ENCODE measurements at regions not wholly inside any gene's neighbourhood (a gene's known extent, or its start where the extent isn't known, plus 50 kb on each side); places are given as distances from the start of the nearest gene placed in this dataset.

DNA sequence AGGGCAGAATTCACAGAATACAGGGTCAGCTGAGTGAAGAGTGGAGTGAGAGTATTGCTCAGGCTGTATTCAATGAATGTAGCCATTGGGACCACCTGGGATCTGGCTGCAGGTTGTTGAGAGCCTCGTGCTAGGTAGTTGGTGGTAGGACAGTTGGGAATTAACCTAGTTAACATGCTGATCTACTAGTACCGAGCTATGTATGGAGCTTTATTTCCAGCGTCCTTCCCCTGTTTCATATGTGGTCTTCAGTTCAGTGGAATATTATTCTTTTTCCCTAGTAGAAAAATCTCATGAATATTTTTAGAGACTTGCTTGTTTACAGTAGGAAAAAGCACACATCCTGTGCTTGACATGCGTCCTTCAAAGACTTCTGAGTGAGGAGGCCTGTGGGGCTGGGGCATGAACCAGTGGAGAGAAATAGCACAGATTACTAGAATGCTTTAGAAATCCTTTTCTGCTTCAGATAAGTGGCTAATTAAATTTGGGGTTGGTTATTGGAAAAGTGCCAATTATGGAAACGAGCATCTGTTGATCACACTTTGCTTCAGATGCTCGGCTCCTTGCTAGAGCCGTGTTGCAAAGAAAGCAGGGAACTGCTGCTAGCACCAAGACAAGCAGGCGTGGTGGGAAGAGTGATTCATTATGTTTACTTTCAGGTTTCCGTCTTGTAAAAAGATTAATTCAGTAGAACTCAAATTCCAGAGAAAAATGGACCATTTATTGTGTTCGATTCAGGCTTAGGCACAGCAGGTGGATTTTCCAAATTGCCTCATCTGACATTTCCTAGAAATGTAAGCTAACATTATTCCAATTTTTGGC lies 53.6 kb downstream of the ARF6 start:
- ATAC-seq (ENCODE audit: low read depth) (no peak), DNase-seq (no peak)
- intact Hi-C loops (cut with micrococcal nuclease), result no loop called here
- Mint-ChIP-seq H3K4me1 (peaks cover 36% of the 10 kb centered on the region), H3K27me3 (no peaks in the 10 kb centered on the region), H3K4me3 (no peak overlapping the region), H3K36me3 (ENCODE audit: low read depth) (peaks cover 2% of the 10 kb centered on the region), H3K9me3 (peaks cover 2% of the 10 kb centered on the region), H3K27ac (no peak overlapping the region)
- ChIA-PET POLR2A (interaction anchor here (0.9 to 1.6 kb wide), 7 partner anchors 8 to 115 kb away, joined by 3 to 10 read pairs (median 3); partner anchors contain the start of gene ARF6), CTCF (no interaction called here)
- TF ChIP-seq, protein P1, sequence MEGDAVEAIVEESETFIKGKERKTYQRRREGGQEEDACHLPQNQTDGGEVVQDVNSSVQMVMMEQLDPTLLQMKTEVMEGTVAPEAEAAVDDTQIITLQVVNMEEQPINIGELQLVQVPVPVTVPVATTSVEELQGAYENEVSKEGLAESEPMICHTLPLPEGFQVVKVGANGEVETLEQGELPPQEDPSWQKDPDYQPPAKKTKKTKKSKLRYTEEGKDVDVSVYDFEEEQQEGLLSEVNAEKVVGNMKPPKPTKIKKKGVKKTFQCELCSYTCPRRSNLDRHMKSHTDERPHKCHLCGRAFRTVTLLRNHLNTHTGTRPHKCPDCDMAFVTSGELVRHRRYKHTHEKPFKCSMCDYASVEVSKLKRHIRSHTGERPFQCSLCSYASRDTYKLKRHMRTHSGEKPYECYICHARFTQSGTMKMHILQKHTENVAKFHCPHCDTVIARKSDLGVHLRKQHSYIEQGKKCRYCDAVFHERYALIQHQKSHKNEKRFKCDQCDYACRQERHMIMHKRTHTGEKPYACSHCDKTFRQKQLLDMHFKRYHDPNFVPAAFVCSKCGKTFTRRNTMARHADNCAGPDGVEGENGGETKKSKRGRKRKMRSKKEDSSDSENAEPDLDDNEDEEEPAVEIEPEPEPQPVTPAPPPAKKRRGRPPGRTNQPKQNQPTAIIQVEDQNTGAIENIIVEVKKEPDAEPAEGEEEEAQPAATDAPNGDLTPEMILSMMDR (IDR thresholded peaks at IDR 0.05), result no peak

DNA sequence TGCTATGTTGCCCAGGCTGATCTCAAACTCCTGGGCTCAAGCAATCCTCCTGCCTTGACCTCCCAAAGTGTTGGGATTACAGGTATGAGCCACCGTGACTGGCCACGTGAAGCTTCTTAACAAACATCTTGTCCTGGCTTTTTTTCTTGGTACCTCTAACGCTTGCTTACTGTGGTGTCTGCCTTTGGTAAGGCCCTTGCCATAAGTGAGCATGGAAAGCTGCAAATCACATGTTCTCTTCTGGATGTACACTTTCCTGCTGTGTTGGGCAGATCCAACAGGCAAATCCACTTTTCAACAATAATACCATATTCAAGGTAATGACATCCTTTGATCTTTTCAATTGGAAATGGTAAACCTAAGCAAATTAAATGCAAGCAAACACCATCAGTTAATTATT lies 54.6 kb downstream of the ARF6 start:
- Mint-ChIP-seq H3K27ac (no peak overlapping the region), H3K9me3 (peaks cover 2% of the 10 kb centered on the region), H3K27me3 (no peaks in the 10 kb centered on the region), H3K4me3 (no peak overlapping the region), H3K36me3 (ENCODE audit: low read depth) (peaks cover 2% of the 10 kb centered on the region), H3K4me1 (peaks cover 35% of the 10 kb centered on the region)
- no peak for ATAC-seq (ENCODE audit: low read depth)
- CTCF ChIA-PET, result no interaction called here
- POLR2A ChIA-PET, result no interaction called here
- TF ChIP-seq, protein P1 (IDR thresholded peaks at IDR 0.05), result no peak
- DNase-seq, result no peak
- intact Hi-C loops (cut with micrococcal nuclease), result no loop called here

DNA sequence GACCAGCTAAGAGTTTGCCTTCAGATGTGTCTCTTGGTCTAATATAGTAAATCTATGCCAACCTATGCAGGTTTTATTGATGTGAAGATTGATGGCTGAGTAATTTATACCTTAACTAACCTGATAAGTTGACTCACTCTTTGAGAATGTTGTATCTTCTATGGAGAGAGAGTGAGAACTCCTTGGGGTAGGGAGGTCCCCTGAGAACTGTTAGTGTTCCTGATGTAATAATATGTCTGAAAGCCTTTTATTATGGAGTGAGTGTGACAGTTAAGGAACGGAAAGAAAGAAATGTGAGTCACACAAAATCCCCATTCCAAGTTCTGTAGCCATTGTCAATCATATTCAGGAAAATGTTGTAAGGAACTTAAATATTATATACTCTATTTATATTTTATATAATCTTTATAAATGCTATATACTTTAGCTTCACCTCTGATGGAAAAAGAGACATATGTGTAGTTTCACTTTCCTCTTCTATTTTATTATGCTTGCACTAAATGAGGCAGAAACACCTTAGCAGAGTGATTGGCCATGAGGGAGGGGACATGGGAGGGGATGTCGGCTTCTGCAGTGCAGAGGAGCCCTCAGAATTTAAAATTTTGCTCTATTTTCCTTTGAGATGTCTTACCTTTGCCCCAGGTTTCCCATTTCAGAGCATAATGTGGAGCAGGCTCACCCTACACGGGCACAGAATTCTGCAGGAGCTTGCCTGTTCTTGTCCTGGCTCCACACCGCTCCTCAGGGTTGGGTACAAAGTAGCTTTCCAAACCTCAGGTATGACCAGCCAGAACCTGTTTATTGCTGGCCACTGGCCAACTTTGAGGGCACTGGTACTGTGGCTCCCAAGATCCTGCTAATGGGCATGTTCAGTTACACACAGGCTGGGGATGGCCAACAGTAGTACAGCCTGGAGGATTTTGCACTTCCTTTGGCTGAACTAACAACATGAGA lies 57.7 kb downstream of the ARF6 start:
- H3K27ac Mint-ChIP-seq, result no peak overlapping the region
- H3K4me3 Mint-ChIP-seq, result no peak overlapping the region
- H3K36me3 Mint-ChIP-seq (ENCODE audit: low read depth), result no peaks in the 10 kb centered on the region
- no peaks in the 10 kb centered on the region for H3K27me3 Mint-ChIP-seq
- ATAC-seq (ENCODE audit: low read depth), result peak; percentile 45
- ChIA-PET POLR2A (interaction anchor here (0.6 to 1.5 kb wide), 7 partner anchors 11 to 111 kb away, joined by 3 to 6 read pairs (median 4); partner anchors contain the start of gene ARF6), CTCF (no interaction called here)
- no peak for DNase-seq
- H3K9me3 Mint-ChIP-seq, result no peaks in the 10 kb centered on the region
- TF ChIP-seq, protein P1 (IDR thresholded peaks at IDR 0.05), result no peak
- intact Hi-C loops (cut with micrococcal nuclease), result loop anchor here (1.0 kb wide), 1 partner anchor 9 kb away; no protein-coding TSS in a partner anchor
- peaks cover 31% of the 10 kb centered on the region for H3K4me1 Mint-ChIP-seq

DNA sequence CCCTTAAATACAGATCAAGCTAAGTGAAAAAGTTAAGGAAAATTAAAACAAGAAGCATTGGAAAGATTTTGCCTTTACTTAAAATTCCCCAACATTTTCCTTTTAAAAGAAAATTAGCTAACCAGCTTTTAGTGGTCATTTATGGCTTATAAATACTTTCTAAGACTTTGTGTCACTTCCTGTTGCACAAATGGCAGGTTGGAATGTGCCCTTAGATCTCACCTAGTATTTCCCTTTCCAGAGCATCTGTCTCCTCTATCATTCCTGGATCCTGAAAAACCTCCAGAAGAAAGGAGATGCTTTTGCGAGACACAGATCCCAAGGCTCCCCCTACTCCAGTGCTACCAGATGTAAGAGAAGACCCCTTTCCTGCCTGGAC lies 58.3 kb downstream of the ARF6 start:
- intact Hi-C loops (cut with micrococcal nuclease), result no loop called here
- TF ChIP-seq, protein P1 (IDR thresholded peaks at IDR 0.05), result no peak
- Mint-ChIP-seq H3K27ac (no peak overlapping the region), H3K4me3 (no peak overlapping the region), H3K36me3 (ENCODE audit: low read depth) (no peaks in the 10 kb centered on the region), H3K9me3 (no peaks in the 10 kb centered on the region), H3K4me1 (peaks cover 25% of the 10 kb centered on the region), H3K27me3 (no peaks in the 10 kb centered on the region)
- DNase-seq (no peak), ATAC-seq (ENCODE audit: low read depth) (no peak)
- CTCF ChIA-PET, result no interaction called here
- POLR2A ChIA-PET, result interaction anchor here (0.8 to 1.5 kb wide), 5 partner anchors 10 to 87 kb away, joined by 3 to 6 read pairs (median 3); partner anchors contain the start of gene ARF6
